ENCODE measurements at regions not wholly inside any gene's neighbourhood (a gene's known extent, or its start where the extent isn't known, plus 50 kb on each side); places are given as distances from the start of the nearest gene placed in this dataset.
"Not testable (repeated sequence)": the region's sequence is repeated elsewhere in the genome, so short reads cannot be mapped to it uniquely, and the experiment has no call there.

- in situ Hi-C loops (cut with HindIII; ENCODE audit: low pct_unique_long_range_greater_than_20kb, low sequenced_read_pairs) = no loop called here
- DNase-seq (ENCODE audit: low read depth, low spot score) = no peak
Measured at GRCh38 chr9:2274762-2275161, 259.6 kb downstream of the SMARCA2 start.

- no peak for DNase-seq (ENCODE audit: low read depth, low spot score)
- in situ Hi-C loops (cut with HindIII; ENCODE audit: low pct_unique_long_range_greater_than_20kb, low sequenced_read_pairs) = no loop called here
Measured at GRCh38 chr9:2276296-2276695, 261.1 kb downstream of the SMARCA2 start.

GRCh38 chr9:2277133-2277532 lies 262.0 kb downstream of the SMARCA2 start:
- DNase-seq (ENCODE audit: low read depth, low spot score); in situ Hi-C loops (cut with HindIII; ENCODE audit: low pct_unique_long_range_greater_than_20kb, low sequenced_read_pairs): not testable (repeated sequence)

GRCh38 chr9:2277644-2278043 lies 262.5 kb downstream of the SMARCA2 start:
- in situ Hi-C loops (cut with HindIII; ENCODE audit: low pct_unique_long_range_greater_than_20kb, low sequenced_read_pairs); DNase-seq (ENCODE audit: low read depth, low spot score): not testable (repeated sequence)

- in situ Hi-C loops (cut with HindIII; ENCODE audit: low pct_unique_long_range_greater_than_20kb, low sequenced_read_pairs); DNase-seq (ENCODE audit: low read depth, low spot score): not testable (repeated sequence)
Measured at GRCh38 chr9:2279138-2279537, 264.0 kb downstream of the SMARCA2 start.

GRCh38 chr9:2281031-2281802 lies 266.1 kb downstream of the SMARCA2 start:
- in situ Hi-C loops (cut with HindIII; ENCODE audit: low pct_unique_long_range_greater_than_20kb, low sequenced_read_pairs) = no loop called here
- DNase-seq (ENCODE audit: low read depth, low spot score) = no peak

- in situ Hi-C loops (cut with HindIII; ENCODE audit: low pct_unique_long_range_greater_than_20kb, low sequenced_read_pairs) = no loop called here
- no peak for DNase-seq (ENCODE audit: low read depth, low spot score)
Measured at GRCh38 chr9:2281803-2282185, 266.6 kb downstream of the SMARCA2 start.

GRCh38 chr9:2284770-2285169 lies 269.6 kb downstream of the SMARCA2 start:
- DNase-seq (ENCODE audit: low read depth, low spot score) = no peak
- in situ Hi-C loops (cut with HindIII; ENCODE audit: low pct_unique_long_range_greater_than_20kb, low sequenced_read_pairs) = no loop called here

- in situ Hi-C loops (cut with HindIII; ENCODE audit: low pct_unique_long_range_greater_than_20kb, low sequenced_read_pairs) = no loop called here
- no peak for DNase-seq (ENCODE audit: low read depth, low spot score)
Measured at GRCh38 chr9:2285416-2286332, 270.5 kb downstream of the SMARCA2 start.

GRCh38 chr9:2286333-2286705 lies 271.2 kb downstream of the SMARCA2 start:
- in situ Hi-C loops (cut with HindIII; ENCODE audit: low pct_unique_long_range_greater_than_20kb, low sequenced_read_pairs) = no loop called here
- DNase-seq (ENCODE audit: low read depth, low spot score) = no peak

- no peak for DNase-seq (ENCODE audit: low read depth, low spot score)
- in situ Hi-C loops (cut with HindIII; ENCODE audit: low pct_unique_long_range_greater_than_20kb, low sequenced_read_pairs) = no loop called here
Measured at GRCh38 chr9:2286825-2287455, 271.8 kb downstream of the SMARCA2 start.

- in situ Hi-C loops (cut with HindIII; ENCODE audit: low pct_unique_long_range_greater_than_20kb, low sequenced_read_pairs) = no loop called here
- DNase-seq (ENCODE audit: low read depth, low spot score) = no peak
Measured at GRCh38 chr9:2288309-2288708, 273.2 kb downstream of the SMARCA2 start.

GRCh38 chr9:2289263-2289662 lies 274.1 kb downstream of the SMARCA2 start:
- DNase-seq (ENCODE audit: low read depth, low spot score) = no peak
- in situ Hi-C loops (cut with HindIII; ENCODE audit: low pct_unique_long_range_greater_than_20kb, low sequenced_read_pairs) = no loop called here

GRCh38 chr9:2290382-2290781 lies 275.2 kb downstream of the SMARCA2 start:
- in situ Hi-C loops (cut with HindIII; ENCODE audit: low pct_unique_long_range_greater_than_20kb, low sequenced_read_pairs) = no loop called here
- DNase-seq (ENCODE audit: low read depth, low spot score) = no peak

- DNase-seq (ENCODE audit: low read depth, low spot score) = no peak
- in situ Hi-C loops (cut with HindIII; ENCODE audit: low pct_unique_long_range_greater_than_20kb, low sequenced_read_pairs) = no loop called here
Measured at GRCh38 chr9:2291980-2292704, 277.0 kb downstream of the SMARCA2 start.

GRCh38 chr9:2292733-2293132 lies 277.6 kb downstream of the SMARCA2 start:
- in situ Hi-C loops (cut with HindIII; ENCODE audit: low pct_unique_long_range_greater_than_20kb, low sequenced_read_pairs) = no loop called here
- no peak for DNase-seq (ENCODE audit: low read depth, low spot score)

- in situ Hi-C loops (cut with HindIII; ENCODE audit: low pct_unique_long_range_greater_than_20kb, low sequenced_read_pairs) = no loop called here
- no peak for DNase-seq (ENCODE audit: low read depth, low spot score)
Measured at GRCh38 chr9:2297771-2298170, 282.6 kb downstream of the SMARCA2 start.

- no peak for DNase-seq (ENCODE audit: low read depth, low spot score)
- in situ Hi-C loops (cut with HindIII; ENCODE audit: low pct_unique_long_range_greater_than_20kb, low sequenced_read_pairs) = no loop called here
Measured at GRCh38 chr9:2298217-2298616, 283.1 kb downstream of the SMARCA2 start.
